Dendritic cell treated with granulocyte-macrophage colony-stimulating factor and Interleukin-4, amounts not matched to agents 40 ng/mL and 50 ng/mL, for 4 days (primary cell): ENCODE measurements at regions not wholly inside any gene's neighbourhood (a gene's known extent, or its start where the extent isn't known, plus 50 kb on each side); places are given as distances from the start of the nearest gene placed in this dataset.

Experiments
- H3K27ac Mint-ChIP-seq: one replicate; pipeline ENCODE4 v1.8.0; 2022; ENCODE audit warnings: mild to moderate bottlenecking, mixed read lengths
- H3K27me3 Mint-ChIP-seq: one replicate; pipeline ENCODE4 v1.8.0; 2022; ENCODE audit warnings: mild to moderate bottlenecking, mixed read lengths
- H3K36me3 Mint-ChIP-seq: one replicate; pipeline ENCODE4 v1.8.0; 2022; ENCODE audit warnings: low read depth, mixed read lengths
- H3K4me1 Mint-ChIP-seq: one replicate; pipeline ENCODE4 v1.8.0; 2022; ENCODE audit warnings: low read depth, mixed read lengths
- H3K4me3 Mint-ChIP-seq: one replicate; pipeline ENCODE4 v1.8.0; 2022; ENCODE audit warnings: mild to moderate bottlenecking, moderate library complexity, mixed read lengths
- H3K9me3 Mint-ChIP-seq: one replicate; pipeline ENCODE4 v1.8.0; 2022; ENCODE audit warnings: mixed read lengths
- intact Hi-C: fragments of 100-400 bp; cut with micrococcal nuclease; formaldehyde crosslinking; loops from one replicate; pipeline ENCODE4 v1.15.0; 2022

DNA sequence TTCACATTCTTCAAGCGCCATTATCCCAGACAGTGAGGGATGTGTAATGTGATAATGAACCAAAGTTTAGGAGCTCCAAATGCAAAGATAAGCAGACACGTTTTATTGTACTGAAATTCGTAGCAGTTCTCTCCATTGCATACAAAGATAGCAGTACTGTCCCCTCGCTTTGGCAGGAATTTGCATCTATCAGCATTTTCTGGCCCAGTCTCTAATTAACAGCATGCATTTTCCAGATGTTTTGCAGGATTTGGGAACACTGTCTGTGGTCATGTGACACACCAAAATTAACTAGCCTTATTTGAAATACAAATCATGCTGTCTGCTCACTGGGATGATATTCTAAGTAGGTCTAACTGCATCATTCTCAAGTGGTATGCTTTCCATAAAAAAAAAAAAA, 235.9 kb upstream of the TRPM3 start:
- Mint-ChIP-seq H3K4me3 (no peak overlapping the region), H3K9me3 (no peaks in the 10 kb centered on the region), H3K27me3 (no peaks in the 10 kb centered on the region), H3K4me1 (no peaks in the 10 kb centered on the region), H3K27ac (no peak overlapping the region), H3K36me3 (no peaks in the 10 kb centered on the region)
- intact Hi-C loops: no loop called here

DNA sequence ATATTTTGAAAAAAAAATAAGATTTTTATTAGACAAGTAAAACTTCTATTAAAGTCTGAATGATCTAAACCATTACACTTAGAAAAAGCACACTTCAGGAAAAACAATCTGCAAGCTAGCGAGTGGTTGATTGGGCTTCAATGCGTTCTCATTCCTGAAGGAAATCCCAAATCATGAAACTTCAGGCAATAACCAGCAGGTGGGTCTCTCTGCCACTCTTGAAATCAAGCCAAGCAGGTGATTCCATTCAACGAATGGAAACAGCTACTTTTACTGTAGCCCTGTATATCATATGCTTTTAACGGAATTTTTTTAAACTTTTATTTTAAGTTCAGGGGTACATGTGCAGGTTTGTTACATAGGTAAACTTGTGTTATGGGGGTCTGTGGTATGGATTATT, 234.5 kb upstream of the TRPM3 start:
- intact Hi-C loops: no loop called here
- Mint-ChIP-seq H3K27ac (no peak overlapping the region), H3K27me3 (no peaks in the 10 kb centered on the region), H3K4me1 (no peaks in the 10 kb centered on the region), H3K4me3 (no peak overlapping the region), H3K9me3 (no peaks in the 10 kb centered on the region), H3K36me3 (no peaks in the 10 kb centered on the region)

DNA sequence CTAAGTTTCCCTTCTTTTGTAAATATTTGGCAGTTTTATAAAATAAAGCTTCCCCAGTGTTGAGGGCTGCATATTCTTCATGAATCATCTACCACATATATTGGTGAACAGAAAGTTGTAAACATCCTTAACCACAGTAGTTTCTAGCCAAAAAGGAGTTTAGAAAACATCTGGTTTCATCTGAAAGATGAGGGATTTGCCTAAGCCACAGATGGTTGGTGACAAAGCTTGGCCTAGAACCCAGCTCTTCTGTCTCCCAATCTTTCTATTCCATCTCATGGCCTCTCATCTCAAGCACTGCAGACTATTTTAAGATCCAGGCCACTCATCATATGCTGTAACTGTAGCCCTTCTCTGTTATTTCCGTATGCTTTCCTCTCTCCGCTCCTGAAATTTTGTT, 232.3 kb upstream of the TRPM3 start:
- H3K27ac Mint-ChIP-seq: no peak overlapping the region
- intact Hi-C loops: no loop called here
- H3K9me3 Mint-ChIP-seq: no peaks in the 10 kb centered on the region
- no peaks in the 10 kb centered on the region for H3K4me1 Mint-ChIP-seq
- H3K4me3 Mint-ChIP-seq: no peak overlapping the region
- H3K27me3 Mint-ChIP-seq: no peaks in the 10 kb centered on the region
- no peaks in the 10 kb centered on the region for H3K36me3 Mint-ChIP-seq

DNA sequence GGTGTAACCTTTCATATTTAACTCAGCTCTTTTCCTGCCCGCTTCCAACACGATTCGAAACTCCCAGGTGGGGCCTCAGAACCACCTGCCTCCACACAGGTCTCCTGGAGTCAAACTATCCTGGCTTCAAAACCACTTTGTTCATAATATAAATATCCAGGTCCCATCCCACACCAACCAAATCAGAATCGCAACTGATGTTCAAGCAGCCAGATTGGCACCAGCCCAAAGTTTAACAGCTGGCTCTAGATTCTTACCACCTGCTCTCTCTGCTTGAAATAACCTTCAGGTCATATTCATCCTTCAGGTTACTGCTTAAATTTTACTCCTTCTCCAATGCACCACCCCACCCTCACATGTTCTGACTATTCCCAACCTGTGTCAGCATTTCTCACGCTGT, 231.4 kb upstream of the TRPM3 start:
- no peaks in the 10 kb centered on the region for H3K36me3 Mint-ChIP-seq
- H3K27ac Mint-ChIP-seq: no peak overlapping the region
- H3K27me3 Mint-ChIP-seq: no peaks in the 10 kb centered on the region
- intact Hi-C loops: no loop called here
- H3K9me3 Mint-ChIP-seq: no peaks in the 10 kb centered on the region
- no peaks in the 10 kb centered on the region for H3K4me1 Mint-ChIP-seq
- H3K4me3 Mint-ChIP-seq: no peak overlapping the region

DNA sequence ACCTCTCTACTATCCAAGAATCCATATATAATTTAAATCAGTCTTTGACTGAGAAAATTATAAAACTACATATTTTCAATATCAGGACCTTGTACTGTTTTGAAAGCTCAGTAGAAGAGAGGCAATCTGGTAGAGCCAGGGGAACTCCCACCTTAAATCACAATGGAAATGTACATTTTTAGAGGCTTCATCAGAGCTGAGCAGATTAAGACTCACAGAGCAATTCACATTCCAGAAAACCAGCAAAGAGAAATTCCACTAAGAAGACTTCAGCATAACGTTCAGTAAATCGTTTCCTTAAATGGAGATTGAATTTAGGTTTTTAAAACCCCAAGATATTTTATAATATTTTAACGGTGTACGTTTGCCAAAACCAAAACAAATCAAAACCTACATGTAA, 227.8 kb upstream of the TRPM3 start:
- H3K4me3 Mint-ChIP-seq: no peak overlapping the region
- H3K27me3 Mint-ChIP-seq: no peaks in the 10 kb centered on the region
- H3K27ac Mint-ChIP-seq: no peak overlapping the region
- no peaks in the 10 kb centered on the region for H3K4me1 Mint-ChIP-seq
- intact Hi-C loops: no loop called here
- H3K36me3 Mint-ChIP-seq: no peaks in the 10 kb centered on the region
- H3K9me3 Mint-ChIP-seq: no peaks in the 10 kb centered on the region

DNA sequence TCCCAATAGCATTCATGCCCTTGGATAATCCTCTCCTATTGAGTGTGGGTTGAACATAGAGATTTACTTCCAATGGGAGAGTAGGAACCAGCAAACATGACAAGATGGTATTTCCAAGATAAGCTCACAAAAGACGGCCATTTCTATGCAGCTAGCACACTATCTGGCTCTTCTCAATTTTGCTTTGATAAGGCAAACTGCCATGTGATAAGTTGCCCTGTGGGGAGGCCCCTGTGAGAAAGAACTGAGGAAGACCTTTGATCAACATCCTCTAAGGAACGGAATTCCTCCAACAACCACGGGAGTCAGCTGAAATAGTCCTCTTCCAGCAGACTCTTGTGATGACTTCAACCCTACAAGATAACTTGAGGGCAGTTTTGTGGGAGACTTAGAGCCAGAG, 211.9 kb upstream of the TRPM3 start:
- no peak overlapping the region for H3K27ac Mint-ChIP-seq
- H3K9me3 Mint-ChIP-seq: peaks cover 19% of the 10 kb centered on the region
- no peaks in the 10 kb centered on the region for H3K27me3 Mint-ChIP-seq
- no peaks in the 10 kb centered on the region for H3K4me1 Mint-ChIP-seq
- intact Hi-C loops: no loop called here
- H3K36me3 Mint-ChIP-seq: no peaks in the 10 kb centered on the region
- no peak overlapping the region for H3K4me3 Mint-ChIP-seq

DNA sequence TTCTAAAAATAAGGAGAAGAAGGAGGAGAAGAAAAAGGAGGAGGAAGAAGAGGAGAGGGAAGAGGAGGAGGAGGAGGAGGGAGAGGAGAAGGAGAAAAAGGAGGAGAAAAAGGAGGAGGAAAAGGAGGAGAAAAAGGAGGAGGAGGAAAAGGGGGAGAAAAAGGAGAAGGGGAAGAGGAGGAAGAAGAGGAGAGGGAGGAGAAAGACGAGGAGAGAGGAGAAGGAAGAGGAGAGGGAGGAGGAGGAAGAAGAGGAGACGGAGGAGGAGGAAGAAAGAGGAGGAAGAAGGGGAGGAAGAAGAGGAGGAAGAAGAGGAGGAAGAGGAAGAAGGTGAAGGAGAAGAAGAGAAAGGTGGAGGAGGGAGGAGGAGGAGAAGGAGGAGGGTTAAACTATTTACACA, 210.2 kb upstream of the TRPM3 start:
- Mint-ChIP-seq H3K27ac (no peak overlapping the region), H3K9me3 (peaks cover 8% of the 10 kb centered on the region), H3K36me3 (no peaks in the 10 kb centered on the region), H3K4me1 (no peaks in the 10 kb centered on the region), H3K27me3 (no peaks in the 10 kb centered on the region), H3K4me3 (no peak overlapping the region)
- intact Hi-C loops: no loop called here

DNA sequence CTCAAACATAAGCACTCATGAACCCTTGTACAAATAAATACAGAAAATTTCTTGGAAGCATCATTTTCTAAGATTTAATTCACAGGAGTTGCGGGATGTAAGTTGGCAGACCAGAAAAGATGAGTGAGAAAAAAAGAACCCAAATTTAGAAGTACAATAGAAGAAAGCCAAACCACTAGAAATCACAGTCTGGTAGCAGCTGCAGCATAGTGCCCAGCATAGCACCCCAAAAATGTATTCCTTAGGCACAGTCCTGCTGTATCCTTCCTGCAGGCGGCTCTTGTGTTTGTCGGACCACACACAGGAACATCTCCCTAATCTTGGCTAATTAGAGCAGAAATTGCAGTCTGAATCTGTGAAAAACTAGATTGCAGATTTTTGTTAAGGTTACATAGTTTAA, 208.5 kb upstream of the TRPM3 start:
- H3K27ac Mint-ChIP-seq: no peak overlapping the region
- no peaks in the 10 kb centered on the region for H3K9me3 Mint-ChIP-seq
- no peak overlapping the region for H3K4me3 Mint-ChIP-seq
- no peaks in the 10 kb centered on the region for H3K36me3 Mint-ChIP-seq
- no peaks in the 10 kb centered on the region for H3K4me1 Mint-ChIP-seq
- no peaks in the 10 kb centered on the region for H3K27me3 Mint-ChIP-seq
- intact Hi-C loops: loop anchor here (1.0 kb wide), 1 partner anchor 39 kb away; no protein-coding TSS in a partner anchor

DNA sequence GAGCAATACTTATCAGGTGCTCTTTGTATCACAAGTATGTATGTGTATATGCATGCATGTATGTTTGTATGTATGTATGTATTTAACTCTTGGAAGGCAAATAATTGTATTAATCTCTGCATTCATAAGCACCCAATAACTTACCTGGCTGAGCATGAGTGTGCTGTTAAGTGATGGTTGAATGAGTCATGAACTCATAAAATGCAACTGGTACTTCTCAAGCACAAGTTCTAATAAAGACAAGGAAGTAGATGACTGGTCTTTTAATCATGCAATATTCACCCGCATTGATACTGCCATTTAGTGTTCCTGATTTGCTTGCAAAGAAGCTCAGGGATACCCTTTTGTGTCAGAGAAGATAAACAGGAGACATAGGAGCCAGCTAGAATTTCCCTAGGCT, 204.9 kb upstream of the TRPM3 start:
- Mint-ChIP-seq H3K4me1 (no peaks in the 10 kb centered on the region), H3K27me3 (no peaks in the 10 kb centered on the region), H3K9me3 (no peaks in the 10 kb centered on the region), H3K4me3 (no peak overlapping the region), H3K36me3 (no peaks in the 10 kb centered on the region), H3K27ac (no peak overlapping the region)
- intact Hi-C loops: no loop called here

DNA sequence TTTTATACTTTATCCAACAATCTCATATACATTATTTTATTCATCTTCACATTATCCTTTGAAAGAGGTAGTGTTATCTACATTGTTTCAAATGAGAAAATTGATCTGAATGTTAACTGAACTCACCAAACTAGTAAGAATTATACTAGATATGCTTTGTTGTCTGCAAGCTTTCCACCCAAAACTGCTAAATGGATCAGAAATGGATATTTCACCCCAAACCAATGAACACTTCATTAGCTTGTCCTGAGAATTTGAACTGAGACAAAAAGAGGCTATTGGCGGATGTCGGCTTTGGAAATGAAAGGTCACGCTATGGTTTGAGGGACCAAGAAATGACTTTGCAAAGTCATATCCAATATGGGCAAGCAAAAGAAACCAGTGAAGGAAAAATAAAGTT, 201.9 kb upstream of the TRPM3 start:
- H3K36me3 Mint-ChIP-seq: no peaks in the 10 kb centered on the region
- no peaks in the 10 kb centered on the region for H3K4me1 Mint-ChIP-seq
- intact Hi-C loops: no loop called here
- H3K4me3 Mint-ChIP-seq: no peak overlapping the region
- no peak overlapping the region for H3K27ac Mint-ChIP-seq
- no peaks in the 10 kb centered on the region for H3K27me3 Mint-ChIP-seq
- H3K9me3 Mint-ChIP-seq: no peaks in the 10 kb centered on the region

DNA sequence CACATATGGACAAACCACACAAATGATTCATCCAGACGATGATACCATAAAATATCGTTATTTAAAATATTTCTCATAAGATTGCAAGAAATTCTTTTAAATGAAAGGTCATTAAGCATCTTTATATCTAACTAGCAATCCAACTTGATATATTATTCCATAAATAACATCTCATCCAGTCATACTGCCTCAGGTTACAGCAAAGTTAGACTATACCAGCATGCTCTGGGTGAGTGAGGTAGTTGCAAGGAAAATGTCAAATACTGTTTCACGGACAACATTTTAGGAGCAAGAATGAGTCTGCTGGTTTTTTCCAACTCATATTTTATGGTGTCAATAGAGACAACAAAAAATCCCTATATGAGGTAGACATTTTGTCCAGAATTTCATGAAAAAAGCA, 200.9 kb upstream of the TRPM3 start:
- no peaks in the 10 kb centered on the region for H3K4me1 Mint-ChIP-seq
- H3K36me3 Mint-ChIP-seq: no peaks in the 10 kb centered on the region
- intact Hi-C loops: no loop called here
- no peaks in the 10 kb centered on the region for H3K9me3 Mint-ChIP-seq
- no peak overlapping the region for H3K27ac Mint-ChIP-seq
- H3K27me3 Mint-ChIP-seq: no peaks in the 10 kb centered on the region
- no peak overlapping the region for H3K4me3 Mint-ChIP-seq

DNA sequence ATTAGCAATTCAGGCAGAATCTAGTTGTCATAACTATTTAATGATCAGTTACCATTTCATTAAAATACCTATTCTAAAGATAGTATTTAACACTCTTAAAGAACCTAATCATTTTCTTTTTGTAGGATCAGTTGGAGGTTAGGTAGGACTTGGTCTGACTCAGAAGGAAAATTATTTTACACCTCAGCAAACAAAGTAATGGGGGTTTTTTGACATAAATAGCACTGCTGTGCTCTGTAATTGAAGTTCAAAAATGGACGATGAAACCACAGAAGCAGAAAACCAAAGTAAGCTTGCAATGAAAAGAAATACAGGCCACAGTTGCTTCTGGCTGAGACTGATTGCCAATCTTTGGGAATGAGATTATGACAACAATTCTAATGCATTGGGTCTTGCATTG, 187.0 kb upstream of the TRPM3 start:
- intact Hi-C loops: no loop called here
- Mint-ChIP-seq H3K4me3 (no peak overlapping the region), H3K4me1 (no peaks in the 10 kb centered on the region), H3K27me3 (no peaks in the 10 kb centered on the region), H3K27ac (no peak overlapping the region), H3K9me3 (no peaks in the 10 kb centered on the region), H3K36me3 (no peaks in the 10 kb centered on the region)

DNA sequence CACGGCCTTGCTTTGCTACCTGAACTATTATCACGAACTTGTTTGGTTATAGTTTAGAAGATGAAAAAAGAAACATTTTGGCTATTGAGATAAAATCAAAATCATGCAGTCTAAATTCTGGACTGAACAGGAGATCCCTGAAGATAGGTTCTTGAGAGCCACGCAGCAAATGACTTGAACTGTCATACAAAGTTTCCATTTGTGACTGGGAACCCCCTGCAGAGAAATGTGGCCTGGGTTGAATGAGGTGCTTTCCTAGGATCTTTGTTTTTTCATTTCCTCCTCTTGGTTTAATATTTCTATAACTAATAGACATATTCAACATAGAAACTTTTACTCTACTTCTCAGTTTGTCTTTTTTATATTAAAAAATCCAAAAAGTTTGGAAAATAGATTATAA, 184.7 kb upstream of the TRPM3 start:
- Mint-ChIP-seq H3K27me3 (no peaks in the 10 kb centered on the region), H3K4me3 (no peak overlapping the region)
- intact Hi-C loops: no loop called here

DNA sequence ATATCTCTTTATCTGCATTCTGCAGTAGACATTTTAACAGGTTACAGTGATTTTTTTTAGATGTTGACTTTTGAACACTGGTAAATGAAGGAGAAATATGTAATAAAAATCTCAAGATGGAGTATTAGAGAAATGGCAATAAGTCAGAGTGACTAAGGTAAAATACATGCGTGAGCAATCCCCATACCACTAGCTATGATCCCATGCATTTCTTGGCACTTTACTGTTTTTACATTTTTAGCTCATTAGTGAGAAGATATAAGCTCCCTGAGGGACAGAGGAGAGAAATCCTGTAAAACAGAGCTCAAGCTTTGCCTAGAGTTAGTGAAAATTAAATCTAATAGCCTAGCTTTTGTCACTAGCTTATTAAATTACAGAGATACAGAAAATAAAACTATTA, 181.9 kb upstream of the TRPM3 start:
- intact Hi-C loops: no loop called here

More for the DNA sequence above, 184.7 kb upstream of the TRPM3 start:
- no peaks in the 10 kb centered on the region for H3K9me3 Mint-ChIP-seq
- no peaks in the 10 kb centered on the region for H3K4me1 Mint-ChIP-seq
- no peaks in the 10 kb centered on the region for H3K36me3 Mint-ChIP-seq
- H3K27ac Mint-ChIP-seq: no peak overlapping the region

DNA sequence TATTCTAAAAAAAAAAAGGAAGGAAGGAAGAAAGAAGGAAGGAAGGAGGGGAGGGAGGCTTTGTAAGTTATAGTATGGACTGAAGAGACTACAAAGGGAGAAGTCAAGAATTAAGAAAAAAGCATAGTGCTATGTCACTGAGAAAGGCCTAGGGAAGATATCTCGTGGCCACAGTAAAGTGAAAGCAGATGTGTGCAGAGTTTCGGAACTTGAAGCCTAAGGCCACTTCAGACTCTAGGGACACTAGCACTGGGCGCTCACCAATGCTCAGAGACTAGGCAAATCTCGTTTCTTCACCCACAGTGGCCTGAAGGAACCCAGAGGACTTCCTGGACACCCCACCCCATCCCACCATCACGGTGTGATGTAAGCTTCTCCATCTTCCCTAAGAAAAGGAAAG, 181.4 kb upstream of the TRPM3 start:
- intact Hi-C loops: no loop called here
- Mint-ChIP-seq H3K4me3 (no peak overlapping the region), H3K36me3 (no peaks in the 10 kb centered on the region), H3K27me3 (no peaks in the 10 kb centered on the region), H3K27ac (no peak overlapping the region), H3K4me1 (no peaks in the 10 kb centered on the region), H3K9me3 (no peaks in the 10 kb centered on the region)

More for the DNA sequence above, 181.9 kb upstream of the TRPM3 start:
- Mint-ChIP-seq H3K27me3 (no peaks in the 10 kb centered on the region), H3K4me3 (no peak overlapping the region), H3K9me3 (no peaks in the 10 kb centered on the region), H3K27ac (no peak overlapping the region), H3K4me1 (no peaks in the 10 kb centered on the region), H3K36me3 (no peaks in the 10 kb centered on the region)

DNA sequence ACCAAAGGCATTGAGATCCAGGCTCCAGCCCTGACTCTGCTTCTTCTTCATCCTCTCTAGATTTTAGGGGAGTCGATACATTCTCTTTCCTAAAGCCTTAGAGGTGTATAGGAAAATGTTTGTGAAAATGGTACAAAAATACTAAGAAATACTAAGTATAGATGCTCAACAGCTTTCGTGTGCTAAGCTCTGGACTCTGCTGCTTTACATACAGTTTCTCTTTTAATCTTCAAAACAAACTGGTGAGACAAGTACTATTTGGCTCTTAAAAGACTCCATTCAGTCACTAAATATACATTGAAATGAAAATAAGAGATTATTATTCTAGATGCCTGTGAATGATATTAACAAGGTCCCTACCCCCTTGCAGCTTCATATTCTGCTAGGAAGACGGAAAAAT, 174.5 kb upstream of the TRPM3 start:
- intact Hi-C loops: no loop called here
- no peak overlapping the region for H3K4me3 Mint-ChIP-seq
- H3K27me3 Mint-ChIP-seq: no peaks in the 10 kb centered on the region
- no peaks in the 10 kb centered on the region for H3K9me3 Mint-ChIP-seq
- H3K36me3 Mint-ChIP-seq: no peaks in the 10 kb centered on the region
- H3K4me1 Mint-ChIP-seq: no peaks in the 10 kb centered on the region
- H3K27ac Mint-ChIP-seq: no peak overlapping the region
